ENCODE measurements at regions not wholly inside any gene's neighbourhood (a gene's known extent, or its start where the extent isn't known, plus 50 kb on each side); places are given as distances from the start of the nearest gene placed in this dataset.

DNA sequence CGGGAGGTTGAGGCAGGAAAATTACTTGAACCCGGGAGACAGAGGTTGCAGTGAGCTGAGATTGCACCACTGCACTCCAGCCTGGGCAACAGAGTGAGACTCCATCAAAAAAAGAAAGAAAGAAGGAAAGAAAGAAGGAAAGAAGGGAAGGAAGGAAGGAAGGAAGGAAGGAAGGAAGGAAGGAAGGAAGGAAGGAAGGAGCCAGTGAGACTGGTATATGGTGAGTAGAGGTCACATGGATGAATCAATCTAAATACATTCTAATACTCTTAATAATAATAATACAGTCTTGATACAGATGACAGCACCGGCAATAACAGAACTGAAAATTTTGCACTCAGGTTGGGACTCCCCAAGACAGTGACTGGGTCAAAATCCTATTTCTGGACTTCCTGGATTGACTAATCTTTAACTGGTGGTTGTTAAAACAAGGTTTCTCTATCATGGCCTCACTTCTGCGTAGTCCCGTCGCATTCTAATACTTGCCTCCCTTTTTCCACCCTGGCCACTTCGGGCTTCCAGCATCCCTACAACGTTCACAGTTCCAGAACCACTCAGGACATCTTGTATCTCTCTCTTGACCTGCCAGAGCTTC lies 53.5 kb upstream of the EIF3M start:
- TF ChIP-seq CTCF (IDR thresholded peaks at IDR 0.05; ENCODE audit: low read length) (no peak), EZH2 (optimal IDR thresholded peaks at IDR 0.05; ENCODE audit: low read depth, low read length) (no peak)
